ENCODE measurements at regions not wholly inside any gene's neighbourhood (a gene's known extent, or its start where the extent isn't known, plus 50 kb on each side); places are given as distances from the start of the nearest gene placed in this dataset.

- no peak for TF ChIP-seq CTCF (conservative IDR thresholded peaks at IDR 0.05 in 1 of 2, IDR thresholded peaks at IDR 0.05 in 1 of 2; ENCODE audit: extremely low read depth in 1 of 2, insufficient read depth in 1 of 2, low read depth in 1 of 2, low read length in 2 of 2)
- no peak for TF ChIP-seq EZH2 (IDR thresholded peaks at IDR 0.05; ENCODE audit: borderline replicate concordance, low read length)
These were observed 85.9 kb upstream of the KLHL25 start for GRCh38 chr15:85880501-85881190.
